GM21737 (cell line): ENCODE measurements at regions not wholly inside any gene's neighbourhood (a gene's known extent, or its start where the extent isn't known, plus 50 kb on each side); places are given as distances from the start of the nearest gene placed in this dataset.
A peak's percentile ranks its signal among the peaks of the same experiment; 100 is the strongest.

Experiments
- ATAC-seq: cut with Tn5 transposase; IDR thresholded peaks from one replicate; pipeline ENCODE4 v1.9.1; 2021; ENCODE audit warnings: mild to moderate bottlenecking, moderate library complexity; ENCODE audit not compliant: unreplicated experiment

GRCh38 chr12:24232531-24232930 lies 283.1 kb upstream of the SOX5 start:
- no peak for ATAC-seq

DNA sequence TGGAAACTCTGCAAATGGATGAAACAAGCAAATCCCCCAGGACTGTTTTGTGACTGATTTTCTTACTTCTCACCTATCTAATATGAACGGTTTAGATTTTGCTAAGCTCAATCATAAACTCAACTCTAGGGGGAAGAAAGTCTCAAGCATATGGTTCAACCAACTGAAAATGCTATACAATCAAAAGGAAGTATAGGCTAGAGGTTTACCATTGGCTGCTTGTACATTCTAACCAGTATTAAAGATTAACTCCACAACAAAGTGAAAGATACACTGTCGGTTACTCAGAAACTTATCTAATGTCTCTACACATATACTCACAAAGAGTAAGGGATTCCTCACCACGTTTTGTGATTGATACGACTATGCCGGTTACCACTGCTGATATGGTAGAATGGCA lies 281.8 kb upstream of the SOX5 start:
- peak; percentile 81 for ATAC-seq

DNA sequence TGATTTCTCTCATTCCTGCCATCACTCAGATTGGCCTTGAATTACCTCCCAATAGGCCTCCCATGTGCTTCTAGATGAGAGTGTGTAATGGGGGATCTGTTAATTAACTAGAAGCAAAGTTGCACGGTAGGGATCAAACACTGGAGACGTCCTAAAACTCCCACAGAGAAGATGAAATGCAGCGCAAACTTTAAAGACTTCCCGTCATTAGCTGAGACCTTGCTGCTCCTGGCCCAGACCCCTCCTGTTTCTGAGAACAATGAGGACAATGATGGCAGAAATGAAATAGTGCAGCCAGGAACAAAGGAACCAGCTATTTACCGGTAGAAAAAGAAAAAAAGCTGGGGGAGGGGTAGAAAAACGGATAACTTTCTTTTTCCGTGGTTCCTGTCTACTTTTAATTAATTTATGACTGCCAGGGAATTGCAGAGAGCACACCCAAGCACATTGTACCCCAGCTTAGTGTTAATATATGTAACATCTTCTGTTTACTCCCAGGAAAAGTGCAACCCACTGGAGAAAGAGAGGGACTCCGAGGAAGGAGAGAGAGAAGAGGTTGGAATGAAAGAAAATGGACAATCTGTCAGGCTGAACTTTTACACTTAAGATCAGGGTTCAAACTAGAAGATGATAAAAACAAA lies 280.7 kb upstream of the SOX5 start:
- ATAC-seq: no peak

GRCh38 chr12:24229031-24229700 lies 279.7 kb upstream of the SOX5 start:
- ATAC-seq: no peak

- no peak for ATAC-seq
These were observed 278.9 kb upstream of the SOX5 start for GRCh38 chr12:24228371-24228770.

DNA sequence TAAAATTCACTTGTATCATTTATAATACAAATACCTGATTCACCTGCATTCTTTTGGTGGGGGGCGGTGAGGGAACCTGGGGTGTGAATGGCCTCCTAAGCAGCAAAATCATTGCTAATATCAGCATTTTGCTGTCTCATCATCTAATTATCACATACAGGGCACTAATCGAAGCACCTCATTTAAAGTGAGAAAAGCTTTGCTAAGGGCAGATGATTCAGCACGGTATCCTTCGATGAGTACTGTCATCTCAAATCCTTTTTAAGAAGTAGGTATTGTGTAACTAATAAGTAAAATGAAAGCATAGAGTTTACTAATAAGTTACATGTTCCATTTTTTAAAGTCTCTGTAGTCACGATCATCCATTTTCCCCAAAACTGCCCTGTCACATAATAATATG lies 278.1 kb upstream of the SOX5 start:
- ATAC-seq: no peak

DNA sequence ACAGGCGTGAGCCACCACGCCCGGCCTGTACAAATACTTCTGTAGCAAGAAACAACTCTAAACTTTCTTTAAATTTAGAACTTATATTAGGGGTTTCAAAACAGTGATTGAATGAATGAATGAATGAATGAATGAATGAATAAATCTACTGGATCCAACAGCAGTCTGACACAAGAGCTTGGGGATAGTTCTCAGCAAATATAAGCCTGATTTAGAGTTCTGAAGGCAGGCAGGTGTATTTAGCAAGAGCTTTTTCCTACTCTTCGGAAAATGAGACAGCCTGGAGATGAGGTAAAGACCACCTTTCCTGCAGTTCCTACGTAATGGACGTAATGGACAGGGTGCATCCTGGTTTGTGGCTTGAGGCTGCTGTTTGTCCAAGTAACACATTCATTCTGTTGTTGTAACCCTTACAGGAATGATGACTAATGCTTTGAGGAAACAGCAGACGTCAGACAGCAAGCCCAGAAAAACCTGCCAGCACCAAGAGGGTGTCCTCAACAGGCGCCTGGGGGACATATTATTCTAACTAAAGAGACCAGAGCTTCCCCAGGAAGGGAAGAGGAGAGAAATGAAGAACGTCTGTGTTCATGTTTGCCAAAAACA lies 277.4 kb upstream of the SOX5 start:
- no peak for ATAC-seq

GRCh38 chr12:24224401-24224800 lies 274.9 kb upstream of the SOX5 start:
- ATAC-seq: no peak

- no peak for ATAC-seq
These were observed 274.5 kb upstream of the SOX5 start for GRCh38 chr12:24223926-24224325.

DNA sequence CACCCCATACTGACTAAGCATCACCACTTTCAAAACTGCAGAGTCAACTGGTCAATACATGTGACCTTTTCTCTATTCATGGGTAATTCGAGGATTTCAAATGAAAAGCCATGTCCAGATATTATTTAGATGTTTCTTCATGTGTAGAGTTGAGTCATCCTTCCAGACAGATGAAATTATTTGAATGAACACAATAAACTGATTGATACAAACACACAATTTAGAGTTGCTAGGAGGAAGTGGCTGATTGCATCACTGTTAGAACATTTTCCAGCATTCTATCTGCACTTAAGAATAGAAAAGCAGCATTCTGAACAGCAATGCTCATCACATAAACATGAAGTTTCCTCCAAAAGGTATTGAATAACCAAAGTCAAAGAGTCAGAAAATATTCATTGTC lies 273.5 kb upstream of the SOX5 start:
- ATAC-seq: no peak

- no peak for ATAC-seq
These were observed 263.0 kb upstream of the SOX5 start for GRCh38 chr12:24212496-24212895.

DNA sequence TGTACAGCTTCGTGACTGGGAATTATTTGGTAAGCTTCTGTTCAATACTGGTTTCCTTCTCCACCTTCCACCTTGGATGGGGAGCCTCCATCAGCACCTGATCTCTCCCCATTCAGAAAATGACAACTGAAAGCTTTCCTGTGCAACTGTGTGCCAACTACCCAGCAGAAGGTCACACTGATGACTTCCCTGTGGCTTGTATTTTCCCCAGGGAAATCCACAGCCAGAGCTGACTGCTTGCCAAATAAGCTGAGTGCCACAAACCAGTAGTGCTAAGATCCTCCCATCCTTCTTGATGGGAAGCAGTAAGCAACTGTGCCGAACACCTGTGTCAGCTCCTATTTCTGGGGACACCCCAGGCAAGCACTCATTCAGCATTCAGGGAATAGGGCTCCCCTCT lies 257.2 kb upstream of the SOX5 start:
- no peak for ATAC-seq

GRCh38 chr12:24201258-24201970 lies 251.9 kb upstream of the SOX5 start:
- no peak for ATAC-seq

- no peak for ATAC-seq
These were observed 250.5 kb upstream of the SOX5 start for GRCh38 chr12:24200010-24200409.

- no peak for ATAC-seq
These were observed 249.6 kb upstream of the SOX5 start for GRCh38 chr12:24198936-24199671.

- ATAC-seq: no peak
These were observed 248.6 kb upstream of the SOX5 start for GRCh38 chr12:24198070-24198469.

DNA sequence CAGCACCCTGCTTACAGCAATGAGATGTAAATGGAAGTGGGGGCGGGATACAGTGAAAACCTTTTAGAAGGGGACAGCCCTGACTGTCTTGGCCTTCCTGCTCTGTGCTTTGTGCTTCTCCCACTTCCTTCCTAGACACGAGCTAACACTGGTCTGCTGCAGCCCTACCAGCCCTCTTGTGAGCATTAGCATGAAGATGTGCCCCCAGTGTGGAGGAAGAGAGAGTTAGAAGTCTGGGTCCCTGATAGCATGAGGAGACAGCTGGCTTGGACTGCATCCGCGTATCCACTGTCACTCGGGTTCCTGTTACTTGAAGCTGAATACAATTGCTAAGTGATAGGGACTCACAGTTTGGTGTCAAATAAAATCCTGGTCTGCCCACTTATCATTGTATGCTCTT lies 248.1 kb upstream of the SOX5 start:
- no peak for ATAC-seq

DNA sequence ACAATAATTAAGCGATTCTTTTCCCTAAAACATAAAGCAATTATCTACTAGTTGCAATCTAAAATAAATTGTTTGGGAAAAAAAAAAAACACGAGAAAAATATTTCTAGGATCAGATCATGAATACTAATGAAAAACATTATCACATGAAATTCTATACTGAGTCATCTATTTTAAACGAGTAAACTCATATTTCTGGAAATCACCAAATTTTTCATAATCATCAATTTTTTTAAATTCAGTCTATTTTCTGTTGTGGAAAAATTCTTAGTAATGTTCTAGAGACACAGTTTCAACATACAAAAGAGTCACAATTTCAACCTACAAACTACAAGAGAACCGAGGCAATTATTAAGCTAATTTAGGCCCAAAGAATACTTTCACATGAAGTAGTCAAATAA lies 245.6 kb upstream of the SOX5 start:
- ATAC-seq: no peak

- no peak for ATAC-seq
These were observed 241.6 kb upstream of the SOX5 start for GRCh38 chr12:24191117-24191516.

DNA sequence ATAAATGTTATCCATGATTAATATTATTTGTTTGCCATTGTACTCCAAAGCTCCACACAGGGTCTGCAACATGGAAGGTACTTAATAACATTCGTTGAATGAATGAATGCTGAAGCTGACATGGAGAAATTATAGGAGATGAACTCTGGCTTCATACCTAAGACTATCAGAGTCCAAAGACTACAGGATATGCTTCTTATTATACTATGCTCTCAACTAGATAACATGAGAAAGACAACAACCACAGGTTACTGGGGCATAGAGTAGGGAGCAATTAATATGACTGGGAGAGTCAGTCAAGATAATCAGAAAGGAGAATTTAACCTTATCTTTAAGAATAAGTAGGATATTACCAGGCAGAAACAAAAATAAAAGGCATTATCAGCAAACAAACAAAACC lies 236.3 kb upstream of the SOX5 start:
- no peak for ATAC-seq

GRCh38 chr12:24177889-24178288 lies 228.4 kb upstream of the SOX5 start:
- ATAC-seq: peak; percentile 68
